IMR-90 (cell line): ENCODE measurements at regions not wholly inside any gene's neighbourhood (a gene's known extent, or its start where the extent isn't known, plus 50 kb on each side); places are given as distances from the start of the nearest gene placed in this dataset.
"Not testable (repeated sequence)": the region's sequence is repeated elsewhere in the genome, so short reads cannot be mapped to it uniquely, and the experiment has no call there.

Source experiments
- ATAC-seq: fragments of 200-7000 bp; cut with Tn5 transposase; 2 replicates; pipeline ENCODE4 v1.9.1; 2020; ENCODE audit warnings: low read depth, mild to moderate bottlenecking, moderate library complexity
- BruUV-seq: library from RNA; stranded (reverse); fragments of 400-500 nt; replicated peaks from 2 replicates; lab custom pipeline; 2021; lab: Mats Ljungman, UMichigan
- CTCF ChIA-PET: fragments of 300-600 bp; formaldehyde crosslinking; extraction: SDS; loops from one replicate; lab custom pipeline; 2021; ENCODE audit warnings: antibody characterized with exemption; lab: Yijun Ruan, JAX
- POLR2A ChIA-PET: fragments of 300-600 bp; sonication (Branson Sonifier 250); formaldehyde crosslinking; loops from one replicate; lab custom pipeline; 2022; ENCODE audit warnings: antibody characterized with exemption; ENCODE audit not compliant: unreplicated experiment; lab: Charles Lee
- DNase-seq: peaks from one replicate; pipeline ENCODE4 v3.0.0; 2013
- H2AFZ ChIP-seq: replicated peaks from 2 replicates; pipeline ENCODE3; 2013; ENCODE audit warnings: low read length, mild to moderate bottlenecking; ENCODE audit not compliant: poor library complexity
- H2AK5ac ChIP-seq: 2 replicates; pipeline ENCODE4 v1.6.1; 2013; ENCODE audit warnings: low read depth, low read length, inconsistent platforms
- H2AK9ac ChIP-seq: replicated peaks from 2 replicates; pipeline ENCODE3; 2013; ENCODE audit warnings: mild to moderate bottlenecking, low read depth, low read length, moderate library complexity; ENCODE audit not compliant: poor library complexity
- H2BK120ac ChIP-seq: 2 replicates; pipeline ENCODE4 v1.6.1; 2013; ENCODE audit warnings: low read depth, low read length, inconsistent platforms
- H2BK15ac ChIP-seq: 3 replicates; pipeline ENCODE4 v1.6.1; 2013; ENCODE audit warnings: low read depth, low read length, inconsistent platforms
- H2BK20ac ChIP-seq: 2 replicates; pipeline ENCODE4 v1.6.1; 2013; ENCODE audit warnings: low read depth, mild to moderate bottlenecking, inconsistent platforms, low read length, moderate library complexity
- H2BK5ac ChIP-seq: 2 replicates; pipeline ENCODE4 v1.6.1; 2013; ENCODE audit warnings: mild to moderate bottlenecking, low read depth, low read length, inconsistent platforms; ENCODE audit not compliant: poor library complexity, severe bottlenecking
- H3K14ac ChIP-seq: replicated peaks from 2 replicates; pipeline ENCODE4 v1.6.1; 2013; ENCODE audit warnings: low read depth, low read length, inconsistent platforms
- H3K18ac ChIP-seq: 2 replicates; pipeline ENCODE4 v1.6.1; 2013; ENCODE audit warnings: low read depth, low read length, control low read depth
- H3K23ac ChIP-seq: 2 replicates; pipeline ENCODE4 v1.6.1; 2013; ENCODE audit warnings: low read depth, low read length, inconsistent platforms
- H3K27ac ChIP-seq: 2 replicates; pipeline ENCODE4 v1.5.1; 2013; ENCODE audit warnings: mild to moderate bottlenecking, control low read depth, low read length; ENCODE audit not compliant: insufficient read depth
- H3K27me3 ChIP-seq: 2 replicates; pipeline ENCODE4 v1.6.1; 2013; ENCODE audit warnings: low read length; ENCODE audit not compliant: control insufficient read depth, insufficient read depth
- H3K36me3 ChIP-seq: 2 replicates; pipeline ENCODE4 v1.6.1; 2013; ENCODE audit warnings: low read length, mixed read lengths; ENCODE audit not compliant: control insufficient read depth, insufficient read depth
- H3K4ac ChIP-seq: 2 replicates; pipeline ENCODE4 v1.6.1; 2013; ENCODE audit warnings: low read depth, low read length, inconsistent platforms
- H3K4me1 ChIP-seq: 2 replicates; pipeline ENCODE4 v1.6.1; 2013; ENCODE audit warnings: low read length, mixed read lengths; ENCODE audit not compliant: control insufficient read depth, insufficient read depth
- H3K4me2 ChIP-seq: 2 replicates; pipeline ENCODE4 v1.6.1; 2013; ENCODE audit warnings: low read depth, mild to moderate bottlenecking, control low read depth, low read length, moderate library complexity
- H3K4me3 ChIP-seq: 2 replicates; pipeline ENCODE4 v1.5.1; 2013; ENCODE audit warnings: low read depth, mild to moderate bottlenecking, control low read depth, low read length, moderate library complexity; ENCODE audit not compliant: insufficient read depth
- H3K56ac ChIP-seq: 2 replicates; pipeline ENCODE4 v1.6.1; 2013; ENCODE audit warnings: low read length, inconsistent platforms; ENCODE audit not compliant: insufficient read depth; ENCODE audit errors: extremely low read depth
- H3K79me1 ChIP-seq, 2 experiments: 2 replicates each; pipeline ENCODE4 v1.6.1; 2013; ENCODE audit warnings: low read length in 2 of 2, inconsistent platforms in 1 of 2, low read depth in 1 of 2
- H3K9ac ChIP-seq: 2 replicates; pipeline ENCODE4 v1.6.1; 2013; ENCODE audit warnings: low read depth, low read length, control low read depth
- H3K9me1 ChIP-seq: 2 replicates; pipeline ENCODE4 v1.6.1; 2013; ENCODE audit warnings: low read length, inconsistent platforms; ENCODE audit not compliant: insufficient read depth
- H3K9me3 ChIP-seq: 2 replicates; pipeline ENCODE4 v1.6.1; 2013; ENCODE audit warnings: low read length; ENCODE audit not compliant: control insufficient read depth, insufficient read depth
- H4K20me1 ChIP-seq: 2 replicates; pipeline ENCODE4 v1.6.1; 2013; ENCODE audit warnings: low read length, inconsistent platforms; ENCODE audit not compliant: insufficient read depth
- H4K5ac ChIP-seq: 2 replicates; pipeline ENCODE4 v1.6.1; 2013; ENCODE audit warnings: mild to moderate bottlenecking, low read depth, low read length, control low read depth
- H4K8ac ChIP-seq, 2 experiments: 2 replicates each; pipeline ENCODE4 v1.6.1; 2013; ENCODE audit warnings: low read depth in 2 of 2, low read length in 2 of 2, control low read depth in 1 of 2, inconsistent platforms in 1 of 2
- H4K91ac ChIP-seq: 2 replicates; pipeline ENCODE4 v1.6.1; 2013; ENCODE audit warnings: low read depth, low read length, inconsistent platforms; ENCODE audit not compliant: insufficient read depth
- WGBS, 2 experiments: methylation state at CpG; one replicate each; pipeline versions ENCODE4 v1.1.5 to v1.1.7; 2013; ENCODE audit warnings: missing lambda C conversion rate in 2 of 2; ENCODE audit not compliant: insufficient read length in 1 of 2; ENCODE audit errors: extremely low coverage in 2 of 2; 5-methylcytosine and 5-hydroxymethylcytosine counted together
- dilution Hi-C: fragments of 300-500 bp; cut with HindIII; formaldehyde crosslinking; loops from one replicate; pipeline ENCODE4 v1.14.3; 2018; ENCODE audit warnings: low sequenced_read_pairs; ENCODE audit not compliant: unreplicated experiment
- in situ Hi-C: fragments of 300-500 bp; cut with MboI; formaldehyde crosslinking; loops from 3 replicates; pipeline ENCODE4 v1.14.3; 2019; ENCODE audit warnings: low sequenced_read_pairs, inconsistent platforms, mixed read lengths
- intact Hi-C: fragments of 100-400 bp; cut with micrococcal nuclease; formaldehyde crosslinking; loops from 2 replicates; pipeline ENCODE4 v1.10.0; 2022

- H3K9me1 ChIP-seq, DNase-seq, H2AK5ac ChIP-seq, H2BK20ac ChIP-seq, intact Hi-C loops, H2AK9ac ChIP-seq, ATAC-seq, H3K23ac ChIP-seq, H2BK5ac ChIP-seq, CTCF ChIA-PET, POLR2A ChIA-PET, H3K27ac ChIP-seq, H3K9ac ChIP-seq, dilution Hi-C loops, H4K20me1 ChIP-seq, H3K4ac ChIP-seq, H3K36me3 ChIP-seq, H3K79me1 ChIP-seq, H4K8ac ChIP-seq, H3K18ac ChIP-seq, H2AFZ ChIP-seq, H2BK15ac ChIP-seq, H3K56ac ChIP-seq, H3K4me1 ChIP-seq, H4K5ac ChIP-seq, H3K27me3 ChIP-seq, BruUV-seq, H2BK120ac ChIP-seq, H3K4me3 ChIP-seq, H3K14ac ChIP-seq, in situ Hi-C loops, H4K91ac ChIP-seq, H3K4me2 ChIP-seq: not testable (repeated sequence)
- peaks cover 40% of the 10 kb centered on the region for H3K9me3 ChIP-seq
- 62% methylated on average over 31 of the region's 41 CpGs; no CpG with 5 or more reads in 1 of the 2 experiments for WGBS, 2 experiments
Observed at GRCh38 chr22:11604635-11605395, 3923.2 kb upstream of the OR11H1 start.
